ENCODE measurements at regions not wholly inside any gene's neighbourhood (a gene's known extent, or its start where the extent isn't known, plus 50 kb on each side); places are given as distances from the start of the nearest gene placed in this dataset.
A peak's percentile ranks its signal among the peaks of the same experiment; 100 is the strongest.

DNA sequence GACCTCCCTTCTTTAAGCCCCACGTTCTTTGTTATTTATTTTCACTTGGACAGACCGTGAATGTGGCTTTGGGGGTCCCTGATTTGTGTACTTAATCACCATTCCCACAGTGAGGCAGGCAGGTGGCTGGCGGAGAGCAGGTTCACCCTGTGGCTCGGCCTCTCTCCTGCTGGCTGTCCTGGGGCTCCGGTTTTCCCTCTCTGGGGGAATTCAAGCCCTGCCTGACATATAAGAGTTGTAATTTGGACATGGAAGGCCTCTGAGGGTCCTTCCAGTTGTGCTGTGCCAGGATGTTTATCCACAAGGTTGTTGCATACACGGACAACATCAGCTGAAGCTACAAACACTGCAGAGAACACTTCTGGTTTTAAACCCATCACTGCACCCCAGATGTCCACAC is 824.5 kb downstream of the TBC1D22A start:
- FAIRE-seq = no peak

DNA sequence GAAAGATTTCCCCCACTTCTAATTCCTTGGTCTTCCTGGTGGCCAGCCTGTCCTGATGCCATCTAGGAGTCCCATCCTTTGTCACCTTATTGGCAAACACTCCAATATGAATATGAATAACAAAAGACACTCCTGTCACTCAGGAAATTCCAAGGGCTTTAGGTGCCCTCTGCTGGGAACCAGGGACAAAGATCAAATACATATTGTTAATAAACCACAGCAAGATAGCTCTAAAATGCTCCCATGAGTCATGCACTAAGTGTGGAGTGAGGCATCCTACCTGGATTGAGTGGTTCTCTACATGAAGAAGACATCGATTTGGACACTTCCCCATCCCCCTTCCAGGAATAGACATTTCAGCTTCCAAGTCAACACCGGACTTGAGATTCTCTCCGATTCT is 823.6 kb downstream of the TBC1D22A start:
- FAIRE-seq = no peak

DNA sequence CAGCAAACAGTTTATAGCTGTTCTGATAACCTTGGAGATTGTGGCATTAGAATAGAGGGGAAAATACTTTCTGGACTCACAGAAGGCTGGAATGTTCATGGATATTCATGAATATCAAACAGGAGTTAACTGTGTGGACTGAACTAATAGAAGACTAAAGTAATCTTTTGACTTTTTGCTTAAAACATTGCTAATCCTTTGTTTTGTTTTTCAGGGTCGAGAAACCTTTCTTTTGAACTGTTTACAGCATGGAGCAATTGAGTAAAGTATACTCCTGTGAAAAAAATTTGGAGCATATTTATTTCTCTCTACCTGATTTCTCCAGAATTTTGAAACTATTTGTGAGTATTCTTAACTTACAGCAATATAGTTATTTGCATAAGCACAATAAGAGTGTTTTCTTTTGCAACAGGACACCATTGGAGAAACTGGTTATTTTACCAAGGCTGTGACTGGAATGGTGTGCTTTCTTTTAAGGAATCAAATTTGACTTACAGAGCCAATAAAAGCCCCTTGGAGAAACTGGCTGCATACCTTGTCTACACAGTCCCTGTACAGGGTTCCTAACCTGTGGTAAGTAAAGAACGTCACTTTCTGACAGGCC is 821.6 kb downstream of the TBC1D22A start:
- FAIRE-seq = no peak

GRCh38 chr22:47582067-47582466 is 819.6 kb downstream of the TBC1D22A start:
- FAIRE-seq = peak; percentile 36

GRCh38 chr22:47580121-47580520 is 817.7 kb downstream of the TBC1D22A start:
- FAIRE-seq = no peak

DNA sequence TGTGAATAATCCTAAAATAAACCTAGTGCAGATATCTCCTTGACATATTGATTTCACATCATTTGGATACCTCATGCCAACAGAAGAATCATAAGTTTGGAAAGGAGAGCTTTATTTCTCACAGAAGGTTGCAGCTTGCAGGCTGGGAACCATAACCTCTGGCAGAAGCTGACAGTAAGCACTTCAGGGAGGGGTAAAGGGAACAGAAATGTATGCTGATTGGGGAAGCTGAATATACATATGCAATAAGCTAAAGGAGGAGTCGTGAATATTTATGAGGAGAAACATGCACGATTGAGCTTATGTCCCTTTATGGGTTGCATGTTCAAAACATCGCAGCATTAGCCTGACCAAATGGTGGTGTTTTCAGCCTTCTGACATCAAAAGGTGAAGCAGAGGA is 814.5 kb downstream of the TBC1D22A start:
- FAIRE-seq = no peak

DNA sequence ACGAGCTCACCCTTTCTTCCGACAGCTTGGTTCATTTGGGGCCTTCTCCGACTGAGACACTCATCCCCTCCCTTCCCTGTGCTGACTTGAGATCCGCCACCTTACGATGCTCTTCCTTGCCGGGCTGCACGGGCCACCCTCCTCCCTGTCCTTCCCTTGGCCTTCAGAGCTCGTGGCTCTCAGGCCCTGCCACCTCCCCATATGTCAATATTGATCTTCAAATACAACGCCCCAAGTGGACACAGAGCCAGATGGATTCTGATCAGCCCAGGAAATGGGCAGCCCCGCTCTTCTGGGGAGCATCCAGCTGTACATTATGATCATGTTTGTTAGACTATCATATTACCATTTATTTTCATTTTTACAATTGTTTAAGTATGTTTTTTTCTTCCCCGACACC is 812.8 kb downstream of the TBC1D22A start:
- FAIRE-seq = no peak

GRCh38 chr22:47574556-47574955 is 812.1 kb downstream of the TBC1D22A start:
- FAIRE-seq = no peak

DNA sequence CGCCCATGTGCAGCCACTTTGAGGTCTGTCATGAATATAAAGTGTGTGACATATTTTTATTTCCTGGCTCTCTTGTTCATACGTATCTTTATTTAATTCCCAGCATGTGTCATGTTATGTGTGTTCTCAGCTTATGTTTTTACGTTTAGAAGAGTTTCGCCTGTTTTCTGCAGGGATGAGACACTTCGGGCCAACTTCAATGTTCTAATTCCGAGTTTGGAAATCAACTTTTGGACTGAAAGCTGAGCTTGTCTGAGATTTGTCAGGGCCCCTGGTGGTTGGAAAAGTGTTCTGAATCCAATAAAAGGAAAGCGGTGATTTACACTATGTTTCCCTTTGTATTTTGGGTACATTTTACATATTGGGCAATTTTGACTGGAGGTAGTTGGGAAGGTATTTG is 810.7 kb downstream of the TBC1D22A start:
- FAIRE-seq = no peak

- FAIRE-seq = no peak
These were observed 810.0 kb downstream of the TBC1D22A start for GRCh38 chr22:47572443-47572842.

DNA sequence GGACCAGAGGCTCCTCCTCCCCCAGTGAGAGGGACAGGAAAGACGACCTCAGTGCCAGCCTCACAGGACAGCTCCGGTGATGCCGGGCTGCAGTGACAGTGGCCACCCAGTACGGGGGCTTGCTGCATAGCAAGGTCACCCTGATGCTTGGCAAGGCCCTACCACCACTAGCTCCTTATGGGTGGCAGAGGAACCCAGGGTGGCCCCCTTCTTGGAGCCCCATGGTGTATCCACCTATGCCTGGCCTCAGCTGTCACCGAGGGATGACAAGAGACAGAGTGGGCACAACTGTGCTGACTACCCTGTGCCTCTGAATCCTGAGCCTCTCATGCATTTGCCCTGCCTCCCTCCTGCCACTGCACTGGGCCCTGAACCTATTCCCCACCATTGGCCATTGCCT is 809.2 kb downstream of the TBC1D22A start:
- no peak for FAIRE-seq

- FAIRE-seq = no peak
These were observed 808.4 kb downstream of the TBC1D22A start for GRCh38 chr22:47570851-47571250.

- no peak for FAIRE-seq
These were observed 807.8 kb downstream of the TBC1D22A start for GRCh38 chr22:47570300-47570685.

DNA sequence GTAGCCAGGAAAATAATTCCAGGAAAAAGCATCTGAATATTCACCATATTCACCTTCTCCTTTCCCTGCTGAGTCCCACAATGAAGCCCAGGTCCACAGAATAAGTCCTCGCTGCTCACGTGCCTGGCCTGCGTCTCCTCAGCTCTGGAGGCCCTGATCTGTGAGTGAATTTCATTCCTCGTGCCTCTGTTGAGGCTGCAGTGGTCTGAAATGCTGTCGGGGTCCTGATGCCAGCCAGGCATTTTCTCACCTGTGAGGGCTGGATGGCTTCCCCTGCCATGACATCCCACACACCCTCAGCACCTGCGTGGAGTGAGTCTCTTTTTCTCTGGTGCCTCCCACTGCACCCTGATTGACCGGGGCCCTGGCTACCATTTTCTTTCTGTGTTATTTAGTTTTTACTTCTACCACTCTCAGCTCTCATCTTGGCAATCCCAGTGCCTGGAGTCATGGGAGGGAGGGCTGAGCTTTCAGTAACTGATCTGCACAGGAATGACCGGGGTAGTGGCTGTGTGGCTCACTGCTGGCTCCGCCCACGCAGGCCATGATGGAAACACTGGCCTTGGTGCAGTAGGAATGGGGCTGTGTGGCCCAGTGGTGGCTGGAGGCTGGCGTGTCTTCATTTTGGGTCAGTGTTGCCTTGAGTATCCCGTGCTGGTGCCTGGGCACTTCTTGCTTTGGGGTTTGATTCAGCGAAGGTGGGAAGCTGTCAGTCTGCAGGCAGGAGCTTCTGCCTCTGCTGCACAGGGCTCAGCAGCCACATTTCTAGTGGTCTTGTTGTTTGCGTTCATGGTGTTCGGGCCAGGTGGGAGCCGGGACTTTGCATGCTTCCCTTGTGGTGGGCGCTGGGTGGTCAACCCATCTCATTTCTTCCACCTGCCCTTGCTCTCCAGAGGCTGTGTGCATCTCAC is 807.2 kb downstream of the TBC1D22A start:
- no peak for FAIRE-seq

DNA sequence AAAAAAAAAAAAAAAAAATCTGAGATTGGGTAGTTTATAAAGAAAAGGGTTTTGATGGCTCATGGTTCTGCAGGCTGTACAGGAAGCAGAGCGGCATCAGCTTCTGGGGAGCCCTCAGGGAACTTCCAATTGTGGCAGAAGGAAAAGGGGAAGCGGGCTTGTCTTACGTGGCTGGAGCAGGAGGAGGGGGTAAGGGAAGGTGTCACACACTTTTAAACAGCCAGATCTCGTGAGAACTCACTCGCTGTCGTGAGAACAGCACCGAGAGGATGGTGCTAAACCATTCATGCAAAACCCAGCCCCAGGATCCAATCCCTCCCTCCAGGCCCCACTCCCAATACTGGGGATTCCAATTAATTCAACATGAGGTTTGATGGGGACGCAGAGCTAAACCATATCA is 806.2 kb downstream of the TBC1D22A start:
- FAIRE-seq = no peak

DNA sequence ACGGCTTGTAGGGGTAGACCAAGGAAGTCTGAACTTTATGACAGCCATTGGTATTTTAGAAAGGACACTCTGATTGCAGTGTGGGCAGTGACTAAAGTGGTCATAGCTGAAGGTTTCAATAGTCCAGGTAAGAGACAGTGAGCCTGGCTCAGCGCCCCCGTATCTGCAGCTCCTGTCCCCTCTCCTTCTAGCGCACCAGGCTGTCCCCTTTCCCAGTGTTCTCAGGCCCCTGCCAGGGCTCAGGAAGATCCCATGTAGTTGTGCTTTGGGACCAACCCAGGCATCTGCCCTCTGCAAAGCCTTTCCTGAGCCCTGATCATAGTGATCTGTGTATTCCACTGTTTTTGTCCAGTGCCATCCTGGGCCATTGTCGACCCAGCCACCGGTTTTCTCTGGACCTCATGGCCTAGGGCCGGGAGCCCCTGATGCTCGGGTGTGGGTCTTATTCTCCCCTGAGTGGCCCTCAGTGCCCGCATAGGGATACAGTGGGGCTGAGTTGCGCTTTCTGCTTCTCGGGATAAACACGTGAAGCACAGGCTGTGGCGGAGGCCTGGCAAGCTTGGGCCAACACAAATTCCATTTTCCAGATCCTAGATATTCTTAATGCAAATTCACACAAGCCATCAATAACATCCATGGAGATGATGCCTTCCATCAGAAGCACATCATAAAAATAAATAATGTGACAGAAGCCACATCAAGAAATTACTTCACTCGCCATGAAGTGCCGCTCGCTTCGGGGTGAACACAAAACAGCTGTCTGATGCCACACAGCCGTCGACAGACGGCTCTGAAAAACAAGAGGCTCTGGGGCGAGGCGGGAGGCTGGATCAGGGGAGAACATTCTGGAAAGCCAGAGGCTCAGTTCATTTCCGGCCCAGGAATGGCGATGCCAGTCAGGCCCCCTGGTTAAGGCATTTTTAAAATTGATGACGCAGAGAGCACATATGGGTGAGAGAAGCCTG is 805.0 kb downstream of the TBC1D22A start:
- no peak for FAIRE-seq

DNA sequence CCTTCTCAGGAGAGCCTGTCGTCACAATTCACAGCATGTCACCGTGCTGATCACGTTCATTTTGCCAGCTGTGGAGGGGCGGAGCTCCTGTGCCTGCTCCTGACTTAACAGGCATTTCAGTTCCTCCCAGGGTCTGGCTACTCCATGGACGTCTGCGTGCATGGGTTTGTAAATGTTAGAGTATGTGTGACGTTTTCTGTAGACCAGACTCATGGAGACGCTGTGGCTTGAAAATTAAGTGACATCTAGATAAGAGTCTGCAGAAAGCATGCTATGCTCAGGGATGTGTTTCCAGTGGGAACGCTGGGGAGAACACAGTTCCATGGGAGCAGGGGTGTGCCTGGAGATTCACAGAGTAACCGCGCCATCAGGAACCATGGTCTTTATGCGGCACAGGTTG is 804.0 kb downstream of the TBC1D22A start:
- no peak for FAIRE-seq

DNA sequence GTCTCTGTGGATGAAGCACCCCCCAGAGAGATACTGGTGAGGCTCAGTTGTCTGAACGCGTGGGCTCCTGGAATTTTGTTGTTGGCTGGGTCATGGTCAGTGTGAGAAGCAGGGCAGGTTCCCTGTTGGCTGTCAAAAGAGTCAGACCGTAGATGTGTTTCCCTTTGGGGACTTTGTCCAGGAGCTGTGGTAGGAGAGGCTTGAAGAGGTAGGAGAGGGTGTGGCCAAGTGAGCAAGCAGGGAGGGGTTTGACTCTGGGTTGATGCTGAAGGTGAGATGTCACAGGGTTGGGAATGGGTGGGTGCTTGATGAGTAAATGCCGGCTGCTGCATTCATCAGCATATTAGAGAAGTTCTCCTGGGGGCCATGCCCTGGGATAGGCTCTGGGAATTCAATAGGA is 803.2 kb downstream of the TBC1D22A start:
- no peak for FAIRE-seq

GRCh38 chr22:47564651-47565434 is 802.4 kb downstream of the TBC1D22A start:
- no peak for FAIRE-seq

DNA sequence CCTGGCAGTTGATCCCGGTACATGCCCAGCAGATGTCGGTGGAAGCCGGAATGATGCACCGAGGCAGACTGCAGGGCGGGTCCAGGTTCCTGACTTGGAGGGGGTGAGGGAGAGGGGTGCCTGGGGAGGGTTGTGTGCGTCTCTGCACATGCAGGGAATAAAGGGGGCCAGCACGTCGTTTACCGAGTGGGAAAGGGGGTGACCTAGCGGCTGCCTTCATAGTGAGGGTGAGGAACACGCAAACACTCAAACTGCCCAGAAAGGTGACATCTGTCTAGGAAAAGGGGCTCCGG is 801.7 kb downstream of the TBC1D22A start:
- no peak for FAIRE-seq

DNA sequence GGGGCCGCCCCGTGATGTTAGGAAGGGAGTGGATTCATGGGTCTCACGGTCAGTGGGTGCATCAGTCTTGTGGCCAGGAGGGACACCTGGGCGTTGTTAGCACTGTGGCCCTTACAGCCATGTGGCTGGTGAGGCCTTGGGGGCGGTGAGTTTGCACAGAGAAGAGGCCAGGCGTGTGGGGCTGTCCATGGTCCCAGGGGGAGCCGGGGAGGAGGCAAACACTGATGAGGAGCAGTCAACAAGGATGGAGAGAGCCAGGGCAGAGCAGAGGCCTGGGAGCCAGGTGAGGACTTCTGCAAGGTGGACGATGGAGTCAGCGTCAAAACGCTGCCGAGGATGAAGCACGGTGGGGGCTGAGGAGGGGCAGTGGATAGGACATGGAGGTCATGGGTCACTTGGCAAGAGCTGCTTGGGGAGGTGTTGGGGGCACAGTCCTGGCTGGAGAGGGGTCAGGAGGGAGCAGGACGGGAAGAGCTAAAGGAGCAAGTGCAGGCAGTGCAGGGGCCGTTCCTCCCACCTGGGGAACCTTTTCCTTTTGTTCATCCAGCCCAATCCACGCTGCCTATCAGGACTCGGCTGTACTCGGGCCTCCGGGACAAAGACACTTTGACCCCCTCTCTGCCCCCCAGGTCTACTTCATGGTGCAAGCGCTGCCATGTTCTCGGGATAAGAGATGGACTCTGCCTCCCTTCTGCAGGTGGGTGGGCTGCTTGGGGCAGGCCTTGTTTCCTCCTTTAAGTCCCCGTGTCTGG is 801.1 kb downstream of the TBC1D22A start:
- no peak for FAIRE-seq

- FAIRE-seq = no peak
These were observed 799.3 kb downstream of the TBC1D22A start for GRCh38 chr22:47561766-47562165.
